AG09309 (cell line): ENCODE measurements at regions not wholly inside any gene's neighbourhood (a gene's known extent, or its start where the extent isn't known, plus 50 kb on each side); places are given as distances from the start of the nearest gene placed in this dataset.

ENCODE experiments used
- DNase-seq: peaks from one replicate; pipeline ENCODE4 v3.0.0-alpha.2; 2010; ENCODE audit warnings: low read depth
- H3K4me3 ChIP-seq: 2 replicates; pipeline ENCODE4 v1.5.1; 2011; ENCODE audit warnings: mild to moderate bottlenecking, low read depth, low read length, moderate library complexity; ENCODE audit not compliant: control insufficient read depth
- CTCF ChIP-seq: IDR thresholded peaks from 2 replicates; pipeline ENCODE4 v1.5.1; 2011; ENCODE audit warnings: mild to moderate bottlenecking, low read depth, low read length, inconsistent platforms; ENCODE audit not compliant: insufficient read depth, control insufficient read depth; ENCODE audit errors: missing control alignments

- no peak for TF ChIP-seq CTCF
These were observed 237.6 kb downstream of the TLE4 start for GRCh38 chr9:79809316-79809876.

GRCh38 chr9:79807971-79808370, 236.2 kb downstream of the TLE4 start:
- no peak for DNase-seq
- H3K4me3 ChIP-seq, result no peak overlapping the region
- TF ChIP-seq CTCF, result no peak

More at GRCh38 chr9:79809316-79809876, 237.6 kb downstream of the TLE4 start:
- no peak for DNase-seq
- H3K4me3 ChIP-seq, result no peak overlapping the region

GRCh38 chr9:79806086-79806485, 234.3 kb downstream of the TLE4 start:
- no peak for DNase-seq
- H3K4me3 ChIP-seq, result no peak overlapping the region
- no peak for TF ChIP-seq CTCF

- TF ChIP-seq CTCF, result no peak
- no peak overlapping the region for H3K4me3 ChIP-seq
- DNase-seq, result no peak
These were observed 229.7 kb downstream of the TLE4 start for GRCh38 chr9:79801459-79801858.

- peak; percentile 29 for DNase-seq
- no peak for TF ChIP-seq CTCF
- H3K4me3 ChIP-seq, result no peak overlapping the region
These were observed 228.8 kb downstream of the TLE4 start for GRCh38 chr9:79800578-79800977.

GRCh38 chr9:79799691-79800335, 228.0 kb downstream of the TLE4 start:
- no peak overlapping the region for H3K4me3 ChIP-seq
- TF ChIP-seq CTCF, result no peak
- DNase-seq, result no peak
